GM23338 (cell line): ENCODE measurements at regions not wholly inside any gene's neighbourhood (a gene's known extent, or its start where the extent isn't known, plus 50 kb on each side); places are given as distances from the start of the nearest gene placed in this dataset.

ENCODE experiments used
- ATAC-seq: fragments of 200-7000 bp; cut with Tn5 transposase; 3 replicates; pipeline ENCODE4 v1.9.1; 2020
- DNase-seq: peaks from one replicate; pipeline ENCODE4 v3.0.0-alpha.2; 2015; ENCODE audit warnings: low spot score
- H2AFZ ChIP-seq: fragments of 200-600 bp; sonication (generic); 2 replicates; pipeline ENCODE4 v1.8.0; 2016; ENCODE audit warnings: antibody characterized with exemption, mild to moderate bottlenecking, moderate library complexity
- H3F3A ChIP-seq: fragments of 200-600 bp; sonication (generic); replicated peaks from 2 replicates; pipeline ENCODE4 v1.8.0; 2017; ENCODE audit warnings: antibody characterized with exemption, mixed run types, low read depth
- H3K27ac ChIP-seq: fragments of 200-600 bp; sonication (generic); 2 replicates; pipeline ENCODE4 v1.6.1; 2016; ENCODE audit warnings: low read depth
- H3K27me3 ChIP-seq: fragments of 200-600 bp; sonication (generic); 2 replicates; pipeline ENCODE4 v1.8.0; 2016; ENCODE audit warnings: mild to moderate bottlenecking, mixed run types, moderate library complexity; ENCODE audit not compliant: insufficient read depth
- H3K36me3 ChIP-seq: fragments of 200-600 bp; sonication (generic); 2 replicates; pipeline ENCODE4 v1.8.0; 2016; ENCODE audit warnings: mild to moderate bottlenecking; ENCODE audit not compliant: insufficient read depth
- H3K4me1 ChIP-seq: fragments of 200-600 bp; sonication (generic); 2 replicates; pipeline ENCODE4 v1.8.0; 2016; ENCODE audit warnings: mild to moderate bottlenecking, moderate library complexity; ENCODE audit not compliant: insufficient read depth
- H3K4me2 ChIP-seq: fragments of 200-600 bp; sonication (generic); 2 replicates; pipeline ENCODE4 v1.7.1; 2017; ENCODE audit warnings: mixed run types
- H3K4me3 ChIP-seq: fragments of 200-600 bp; sonication (generic); 2 replicates; pipeline ENCODE4 v1.6.1; 2016; ENCODE audit warnings: mixed run types
- H3K79me2 ChIP-seq: fragments of 200-600 bp; sonication (generic); replicated peaks from 2 replicates; pipeline ENCODE4 v1.8.0; 2017; ENCODE audit warnings: mild to moderate bottlenecking; ENCODE audit not compliant: insufficient read depth
- H3K9me2 ChIP-seq: fragments of 200-600 bp; sonication (generic); 2 replicates; pipeline ENCODE4 v1.8.0; 2017; ENCODE audit not compliant: insufficient read depth
- H4K20me1 ChIP-seq: fragments of 200-600 bp; sonication (generic); replicated peaks from 2 replicates; pipeline ENCODE4 v1.8.0; 2017; ENCODE audit warnings: mild to moderate bottlenecking; ENCODE audit not compliant: insufficient read depth
- H3K27ac Mint-ChIP-seq: 2 replicates; pipeline ENCODE4 v1.8.0; 2020; ENCODE audit warnings: inconsistent platforms, mild to moderate bottlenecking, moderate library complexity, mixed read lengths
- H3K27me3 Mint-ChIP-seq: 3 replicates; pipeline ENCODE4 v1.8.0; 2022; ENCODE audit warnings: low read depth, mild to moderate bottlenecking, moderate library complexity, mixed read lengths, inconsistent platforms; ENCODE audit not compliant: insufficient read depth, poor library complexity
- H3K36me3 Mint-ChIP-seq: 3 replicates; pipeline ENCODE4 v1.8.0; 2021; ENCODE audit warnings: low read depth, mild to moderate bottlenecking, inconsistent platforms, moderate library complexity, mixed read lengths
- H3K4me1 Mint-ChIP-seq: 3 replicates; pipeline ENCODE4 v1.8.0; 2020; ENCODE audit warnings: mild to moderate bottlenecking, inconsistent platforms, mixed read lengths
- H3K4me3 Mint-ChIP-seq: 3 replicates; pipeline ENCODE4 v1.8.0; 2021; ENCODE audit warnings: moderate library complexity, mild to moderate bottlenecking, inconsistent platforms, mixed read lengths
- H3K9me3 Mint-ChIP-seq: 3 replicates; pipeline ENCODE4 v1.8.0; 2020; ENCODE audit warnings: moderate library complexity, mild to moderate bottlenecking, inconsistent platforms, mixed read lengths
- CREB1 ChIP-seq: fragments of 250-450 bp; sonication (Bioruptor Pico); IDR thresholded peaks from 2 replicates; pipeline ENCODE4 v1.5.0; 2020; ENCODE audit warnings: low read depth, mild to moderate bottlenecking, moderate library complexity
- EZH2 ChIP-seq: fragments of 200-600 bp; sonication (generic); IDR thresholded peaks from one replicate; pipeline ENCODE4 v1.8.0; 2017; ENCODE audit warnings: antibody characterized with exemption, mild to moderate bottlenecking, low read depth; ENCODE audit not compliant: unreplicated experiment
- NANOG ChIP-seq: IDR thresholded peaks from 2 replicates; pipeline ENCODE4 v1.6.1; 2016; ENCODE audit warnings: antibody characterized with exemption, borderline replicate concordance
- TF ChIP-seq, protein P1 (sequence below): IDR thresholded peaks from one replicate; pipeline ENCODE4 v1.6.1; 2018; ENCODE audit warnings: antibody characterized with exemption; ENCODE audit not compliant: unreplicated experiment
- TF ChIP-seq, protein P2 (sequence below): fragments of 250-450 bp; sonication (Bioruptor Pico); IDR thresholded peaks from 2 replicates; pipeline ENCODE4 v1.5.0; 2020; ENCODE audit warnings: mild to moderate bottlenecking, moderate library complexity
- TF ChIP-seq, protein P3 (sequence below): IDR thresholded peaks from 2 replicates; pipeline ENCODE4 v1.6.1; 2016; ENCODE audit warnings: antibody characterized with exemption

DNA sequence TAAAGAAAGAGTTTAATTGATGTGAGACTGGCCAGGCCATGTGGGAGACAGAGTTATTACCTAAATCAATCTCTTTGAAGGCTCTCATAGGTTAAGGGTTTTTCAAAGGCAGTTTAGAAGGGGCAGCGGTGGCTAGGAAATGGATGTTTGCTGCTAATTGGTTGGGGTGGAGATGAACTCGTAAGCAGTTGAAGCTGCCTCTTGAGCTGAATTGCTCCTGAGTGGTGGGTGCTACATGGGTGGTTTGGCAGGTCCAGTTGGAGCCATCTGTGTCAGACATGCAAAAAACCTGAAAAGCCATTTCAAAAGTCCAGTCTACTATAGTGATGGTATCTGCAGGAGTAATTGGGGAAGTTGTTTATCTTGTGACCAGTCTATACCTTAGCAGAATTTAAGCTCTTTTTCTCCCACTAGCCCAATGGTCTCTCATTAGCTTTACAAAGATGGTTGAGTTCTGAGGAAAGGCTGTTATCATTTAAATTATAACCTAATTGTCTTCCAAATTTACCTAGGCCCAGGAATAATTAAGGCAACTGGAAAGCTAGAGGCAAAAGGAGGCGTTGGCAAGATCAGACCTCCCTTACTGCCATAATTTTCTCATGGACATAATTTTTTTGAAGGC lies 762.4 kb upstream of the FRG1 start:
- Mint-ChIP-seq H3K36me3 (peaks cover 12% of the 10 kb centered on the region), H3K4me3 (no peak overlapping the region), H3K4me1 (peaks cover 42% of the 10 kb centered on the region), H3K27ac (peak overlapping the region; percentile 79; the same call in 1 of the 2 replicates), H3K27me3 (no peaks in the 10 kb centered on the region), H3K9me3 (no peaks in the 10 kb centered on the region; the same call in 2 of the 3 replicates)
- Histone ChIP-seq H3K36me3 (no peaks in the 10 kb centered on the region), H3K27me3 (no peaks in the 10 kb centered on the region), H3K4me1 (peaks cover 9% of the 10 kb centered on the region), H2AFZ (no peak overlapping the region), H3K79me2 (no peaks in the 10 kb centered on the region), H4K20me1 (no peaks in the 10 kb centered on the region), H3K4me2 (peak overlapping the region; percentile 6; the same call in 1 of the 2 replicates), H3K4me3 (no peak overlapping the region), H3K27ac (peak overlapping the region; percentile 90), H3K9me2 (no peaks in the 10 kb centered on the region), H3F3A (0 out of 2 replicates have a peak, but pooled peaks cover 4% of the 10 kb centered on the region)
- TF ChIP-seq, protein P1, sequence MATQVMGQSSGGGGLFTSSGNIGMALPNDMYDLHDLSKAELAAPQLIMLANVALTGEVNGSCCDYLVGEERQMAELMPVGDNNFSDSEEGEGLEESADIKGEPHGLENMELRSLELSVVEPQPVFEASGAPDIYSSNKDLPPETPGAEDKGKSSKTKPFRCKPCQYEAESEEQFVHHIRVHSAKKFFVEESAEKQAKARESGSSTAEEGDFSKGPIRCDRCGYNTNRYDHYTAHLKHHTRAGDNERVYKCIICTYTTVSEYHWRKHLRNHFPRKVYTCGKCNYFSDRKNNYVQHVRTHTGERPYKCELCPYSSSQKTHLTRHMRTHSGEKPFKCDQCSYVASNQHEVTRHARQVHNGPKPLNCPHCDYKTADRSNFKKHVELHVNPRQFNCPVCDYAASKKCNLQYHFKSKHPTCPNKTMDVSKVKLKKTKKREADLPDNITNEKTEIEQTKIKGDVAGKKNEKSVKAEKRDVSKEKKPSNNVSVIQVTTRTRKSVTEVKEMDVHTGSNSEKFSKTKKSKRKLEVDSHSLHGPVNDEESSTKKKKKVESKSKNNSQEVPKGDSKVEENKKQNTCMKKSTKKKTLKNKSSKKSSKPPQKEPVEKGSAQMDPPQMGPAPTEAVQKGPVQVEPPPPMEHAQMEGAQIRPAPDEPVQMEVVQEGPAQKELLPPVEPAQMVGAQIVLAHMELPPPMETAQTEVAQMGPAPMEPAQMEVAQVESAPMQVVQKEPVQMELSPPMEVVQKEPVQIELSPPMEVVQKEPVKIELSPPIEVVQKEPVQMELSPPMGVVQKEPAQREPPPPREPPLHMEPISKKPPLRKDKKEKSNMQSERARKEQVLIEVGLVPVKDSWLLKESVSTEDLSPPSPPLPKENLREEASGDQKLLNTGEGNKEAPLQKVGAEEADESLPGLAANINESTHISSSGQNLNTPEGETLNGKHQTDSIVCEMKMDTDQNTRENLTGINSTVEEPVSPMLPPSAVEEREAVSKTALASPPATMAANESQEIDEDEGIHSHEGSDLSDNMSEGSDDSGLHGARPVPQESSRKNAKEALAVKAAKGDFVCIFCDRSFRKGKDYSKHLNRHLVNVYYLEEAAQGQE, result no peak
- TF ChIP-seq CREB1 (no peak), NANOG (peak; percentile 28; the same call in 1 of the 2 replicates), EZH2 (no peak)
- TF ChIP-seq, protein P2, sequence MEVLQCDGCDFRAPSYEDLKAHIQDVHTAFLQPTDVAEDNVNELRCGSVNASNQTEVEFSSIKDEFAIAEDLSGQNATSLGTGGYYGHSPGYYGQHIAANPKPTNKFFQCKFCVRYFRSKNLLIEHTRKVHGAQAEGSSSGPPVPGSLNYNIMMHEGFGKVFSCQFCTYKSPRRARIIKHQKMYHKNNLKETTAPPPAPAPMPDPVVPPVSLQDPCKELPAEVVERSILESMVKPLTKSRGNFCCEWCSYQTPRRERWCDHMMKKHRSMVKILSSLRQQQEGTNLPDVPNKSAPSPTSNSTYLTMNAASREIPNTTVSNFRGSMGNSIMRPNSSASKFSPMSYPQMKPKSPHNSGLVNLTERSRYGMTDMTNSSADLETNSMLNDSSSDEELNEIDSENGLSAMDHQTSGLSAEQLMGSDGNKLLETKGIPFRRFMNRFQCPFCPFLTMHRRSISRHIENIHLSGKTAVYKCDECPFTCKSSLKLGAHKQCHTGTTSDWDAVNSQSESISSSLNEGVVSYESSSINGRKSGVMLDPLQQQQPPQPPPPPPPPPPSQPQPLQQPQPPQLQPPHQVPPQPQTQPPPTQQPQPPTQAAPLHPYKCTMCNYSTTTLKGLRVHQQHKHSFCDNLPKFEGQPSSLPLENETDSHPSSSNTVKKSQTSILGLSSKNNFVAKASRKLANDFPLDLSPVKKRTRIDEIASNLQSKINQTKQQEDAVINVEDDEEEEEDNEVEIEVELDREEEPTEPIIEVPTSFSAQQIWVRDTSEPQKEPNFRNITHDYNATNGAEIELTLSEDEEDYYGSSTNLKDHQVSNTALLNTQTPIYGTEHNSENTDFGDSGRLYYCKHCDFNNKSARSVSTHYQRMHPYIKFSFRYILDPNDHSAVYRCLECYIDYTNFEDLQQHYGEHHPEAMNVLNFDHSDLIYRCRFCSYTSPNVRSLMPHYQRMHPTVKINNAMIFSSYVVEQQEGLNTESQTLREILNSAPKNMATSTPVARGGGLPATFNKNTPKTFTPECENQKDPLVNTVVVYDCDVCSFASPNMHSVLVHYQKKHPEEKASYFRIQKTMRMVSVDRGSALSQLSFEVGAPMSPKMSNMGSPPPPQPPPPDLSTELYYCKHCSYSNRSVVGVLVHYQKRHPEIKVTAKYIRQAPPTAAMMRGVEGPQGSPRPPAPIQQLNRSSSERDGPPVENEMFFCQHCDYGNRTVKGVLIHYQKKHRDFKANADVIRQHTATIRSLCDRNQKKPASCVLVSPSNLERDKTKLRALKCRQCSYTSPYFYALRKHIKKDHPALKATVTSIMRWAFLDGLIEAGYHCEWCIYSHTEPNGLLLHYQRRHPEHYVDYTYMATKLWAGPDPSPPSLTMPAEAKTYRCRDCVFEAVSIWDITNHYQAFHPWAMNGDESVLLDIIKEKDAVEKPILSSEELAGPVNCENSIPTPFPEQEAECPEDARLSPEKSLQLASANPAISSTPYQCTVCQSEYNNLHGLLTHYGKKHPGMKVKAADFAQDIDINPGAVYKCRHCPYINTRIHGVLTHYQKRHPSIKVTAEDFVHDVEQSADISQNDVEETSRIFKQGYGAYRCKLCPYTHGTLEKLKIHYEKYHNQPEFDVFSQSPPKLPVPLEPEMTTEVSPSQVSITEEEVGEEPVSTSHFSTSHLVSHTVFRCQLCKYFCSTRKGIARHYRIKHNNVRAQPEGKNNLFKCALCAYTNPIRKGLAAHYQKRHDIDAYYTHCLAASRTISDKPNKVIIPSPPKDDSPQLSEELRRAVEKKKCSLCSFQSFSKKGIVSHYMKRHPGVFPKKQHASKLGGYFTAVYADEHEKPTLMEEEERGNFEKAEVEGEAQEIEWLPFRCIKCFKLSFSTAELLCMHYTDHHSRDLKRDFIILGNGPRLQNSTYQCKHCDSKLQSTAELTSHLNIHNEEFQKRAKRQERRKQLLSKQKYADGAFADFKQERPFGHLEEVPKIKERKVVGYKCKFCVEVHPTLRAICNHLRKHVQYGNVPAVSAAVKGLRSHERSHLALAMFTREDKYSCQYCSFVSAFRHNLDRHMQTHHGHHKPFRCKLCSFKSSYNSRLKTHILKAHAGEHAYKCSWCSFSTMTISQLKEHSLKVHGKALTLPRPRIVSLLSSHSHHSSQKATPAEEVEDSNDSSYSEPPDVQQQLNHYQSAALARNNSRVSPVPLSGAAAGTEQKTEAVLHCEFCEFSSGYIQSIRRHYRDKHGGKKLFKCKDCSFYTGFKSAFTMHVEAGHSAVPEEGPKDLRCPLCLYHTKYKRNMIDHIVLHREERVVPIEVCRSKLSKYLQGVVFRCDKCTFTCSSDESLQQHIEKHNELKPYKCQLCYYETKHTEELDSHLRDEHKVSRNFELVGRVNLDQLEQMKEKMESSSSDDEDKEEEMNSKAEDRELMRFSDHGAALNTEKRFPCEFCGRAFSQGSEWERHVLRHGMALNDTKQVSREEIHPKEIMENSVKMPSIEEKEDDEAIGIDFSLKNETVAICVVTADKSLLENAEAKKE, result no peak
- TF ChIP-seq, protein P3, sequence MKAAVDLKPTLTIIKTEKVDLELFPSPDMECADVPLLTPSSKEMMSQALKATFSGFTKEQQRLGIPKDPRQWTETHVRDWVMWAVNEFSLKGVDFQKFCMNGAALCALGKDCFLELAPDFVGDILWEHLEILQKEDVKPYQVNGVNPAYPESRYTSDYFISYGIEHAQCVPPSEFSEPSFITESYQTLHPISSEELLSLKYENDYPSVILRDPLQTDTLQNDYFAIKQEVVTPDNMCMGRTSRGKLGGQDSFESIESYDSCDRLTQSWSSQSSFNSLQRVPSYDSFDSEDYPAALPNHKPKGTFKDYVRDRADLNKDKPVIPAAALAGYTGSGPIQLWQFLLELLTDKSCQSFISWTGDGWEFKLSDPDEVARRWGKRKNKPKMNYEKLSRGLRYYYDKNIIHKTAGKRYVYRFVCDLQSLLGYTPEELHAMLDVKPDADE, result no peak
- DNase-seq (peak; percentile 74), ATAC-seq (peak; percentile 89)
